ENCODE measurements at regions not wholly inside any gene's neighbourhood (a gene's known extent, or its start where the extent isn't known, plus 50 kb on each side); places are given as distances from the start of the nearest gene placed in this dataset.
"Not testable (repeated sequence)": the region's sequence is repeated elsewhere in the genome, so short reads cannot be mapped to it uniquely, and the experiment has no call there.

GRCh38 chr6:3913958-3914337, 64.8 kb downstream of the FAM50B start:
- ChIA-PET CTCF (interaction anchor here (0.7 to 5.9 kb wide), 9 partner anchors 8 to 171 kb away, joined by 3 to 37 read pairs (median 8); partner anchors contain the start of gene FAM50B), POLR2A (interaction anchor here (0.8 to 1.8 kb wide), 4 partner anchors 21 to 164 kb away, joined by 3 to 9 read pairs (median 4); partner anchors contain the start of gene FAM50B)
- Histone ChIP-seq H3K36me3 (ENCODE audit: control insufficient read depth in 2 of 2, insufficient read depth in 1 of 2, low read length in 2 of 2) (no peaks in the 10 kb centered on the region), H3K9me3 (ENCODE audit: control insufficient read depth, insufficient read depth, low read depth, low read length) (no peaks in the 10 kb centered on the region), H3K27ac (ENCODE audit: extremely low read depth, low read depth, low read length) (no peak overlapping the region), H3K4me1 (ENCODE audit: control insufficient read depth, insufficient read depth, low read length) (peaks cover 31% of the 10 kb centered on the region), H3K4me3 (ENCODE audit: low read depth, low read length) (no peak overlapping the region)
- TF ChIP-seq OVOL3 (tag by site-specific recombination; IDR thresholded peaks at IDR 0.05) = no peak
- no peak for TF ChIP-seq PRDM6 (tag by site-specific recombination; IDR thresholded peaks at IDR 0.05)
- TF ChIP-seq ZNF155 (tag by site-specific recombination; IDR thresholded peaks at IDR 0.05) = no peak
- no peak for TF ChIP-seq ZNF488 (tag by site-specific recombination; IDR thresholded peaks at IDR 0.05)
- no peak for TF ChIP-seq ZNF121 (tag by site-specific recombination; IDR thresholded peaks at IDR 0.05)
- TF ChIP-seq ZNF549 (tag by site-specific recombination; IDR thresholded peaks at IDR 0.05) = no peak
- no peak for TF ChIP-seq TCF7L2 (IDR thresholded peaks at IDR 0.05; ENCODE audit: borderline replicate concordance, low read depth, low read length)
- TF ChIP-seq RBAK (tag by site-specific recombination; IDR thresholded peaks at IDR 0.05) = no peak
- TF ChIP-seq ZNF473 (tag by site-specific recombination; IDR thresholded peaks at IDR 0.05) = no peak
- TF ChIP-seq ZNF362 (tag by site-specific recombination; IDR thresholded peaks at IDR 0.05) = no peak
- no peak for TF ChIP-seq ZNF585B (tag by site-specific recombination; IDR thresholded peaks at IDR 0.05)
- no peak for TF ChIP-seq ZNF174 (tag by site-specific recombination; IDR thresholded peaks at IDR 0.05)
- no peak for TF ChIP-seq ZNF510 (tag by site-specific recombination; IDR thresholded peaks at IDR 0.05; ENCODE audit: insufficient replicate concordance)
- no peak for TF ChIP-seq ZIC2 (tag by site-specific recombination; IDR thresholded peaks at IDR 0.05)

- H3K27ac ChIP-seq (ENCODE audit: extremely low read depth, low read depth, low read length) = no peak overlapping the region
- TF ChIP-seq TRIM28 (IDR thresholded peaks at IDR 0.05; ENCODE audit: borderline replicate concordance, low read length) (no peak), ZNF266 (tag by site-specific recombination; IDR thresholded peaks at IDR 0.05; ENCODE audit: low read depth) (peak; percentile 94)
- H3K36me3 ChIP-seq (ENCODE audit: control insufficient read depth in 2 of 2, insufficient read depth in 1 of 2, low read length in 2 of 2) = no peaks in the 10 kb centered on the region
- CTCF ChIA-PET = interaction anchor here (0.8 to 2.4 kb wide), 2 partner anchors 18 to 63 kb away, joined by 5 to 16 read pairs; no protein-coding TSS in a partner anchor
- H3K9me3 ChIP-seq (ENCODE audit: control insufficient read depth, insufficient read depth, low read depth, low read length) = no peaks in the 10 kb centered on the region
- no peak overlapping the region for H3K4me3 ChIP-seq (ENCODE audit: low read depth, low read length)
- POLR2A ChIA-PET = no interaction called here
- peaks cover 27% of the 10 kb centered on the region for H3K4me1 ChIP-seq (ENCODE audit: control insufficient read depth, insufficient read depth, low read length)
These were observed 66.1 kb downstream of the FAM50B start for GRCh38 chr6:3915076-3915791.

GRCh38 chr6:3916211-3916610, 67.0 kb downstream of the FAM50B start:
- H3K9me3 ChIP-seq (ENCODE audit: control insufficient read depth, insufficient read depth, low read depth, low read length) = no peaks in the 10 kb centered on the region
- H3K4me3 ChIP-seq (ENCODE audit: low read depth, low read length) = no peak overlapping the region
- POLR2A ChIA-PET = no interaction called here
- TF ChIP-seq ZNF544 (tag by site-specific recombination; IDR thresholded peaks at IDR 0.05) = no peak
- H3K4me1 ChIP-seq (ENCODE audit: control insufficient read depth, insufficient read depth, low read length) = peaks cover 24% of the 10 kb centered on the region
- H3K36me3 ChIP-seq (ENCODE audit: control insufficient read depth in 2 of 2, insufficient read depth in 1 of 2, low read length in 2 of 2) = no peaks in the 10 kb centered on the region
- no peak overlapping the region for H3K27ac ChIP-seq (ENCODE audit: extremely low read depth, low read depth, low read length)
- CTCF ChIA-PET = interaction anchor here (0.8 kb wide), 1 partner anchor 17 kb away, joined by 5 read pairs; no protein-coding TSS in a partner anchor

- H3K4me3 ChIP-seq (ENCODE audit: low read depth, low read length); H3K27ac ChIP-seq (ENCODE audit: extremely low read depth, low read depth, low read length); POLR2A ChIA-PET; H3K36me3 ChIP-seq (ENCODE audit: control insufficient read depth in 2 of 2, insufficient read depth in 1 of 2, low read length in 2 of 2); H3K9me3 ChIP-seq (ENCODE audit: control insufficient read depth, insufficient read depth, low read depth, low read length): not testable (repeated sequence)
- peaks cover 18% of the 10 kb centered on the region for H3K4me1 ChIP-seq (ENCODE audit: control insufficient read depth, insufficient read depth, low read length)
- CTCF ChIA-PET = interaction anchor here (0.9 to 1.0 kb wide), 2 partner anchors 16 to 68 kb away, joined by 6 to 7 read pairs; partner anchors contain the start of gene FAM50B
These were observed 67.6 kb downstream of the FAM50B start for GRCh38 chr6:3916749-3917148.
